MM.1S (cell line): ENCODE measurements at regions not wholly inside any gene's neighbourhood (a gene's known extent, or its start where the extent isn't known, plus 50 kb on each side); places are given as distances from the start of the nearest gene placed in this dataset.

Experiments
- DNase-seq: peaks from one replicate; pipeline ENCODE4 v3.0.0-alpha.2; 2015
- H2AFZ ChIP-seq: fragments of 300-600 bp; sonication (generic); 2 replicates; pipeline ENCODE4 v1.6.0; 2016; ENCODE audit warnings: antibody characterized with exemption, low read length
- H3F3A ChIP-seq: fragments of 300-600 bp; sonication (generic); 2 replicates; pipeline ENCODE4 v1.6.1; 2016; ENCODE audit warnings: mild to moderate bottlenecking, antibody characterized with exemption, low read length, moderate library complexity, mixed read lengths; ENCODE audit not compliant: insufficient read depth
- H3K27ac ChIP-seq: fragments of 300-600 bp; sonication (generic); 2 replicates; pipeline ENCODE4 v1.5.1; 2016; ENCODE audit warnings: mild to moderate bottlenecking, low read length
- H3K27me3 ChIP-seq: fragments of 300-600 bp; sonication (generic); replicated peaks from 2 replicates; pipeline ENCODE4 v1.6.0; 2016; ENCODE audit warnings: low read length; ENCODE audit not compliant: insufficient read depth
- H3K36me3 ChIP-seq: fragments of 300-600 bp; sonication (generic); replicated peaks from 2 replicates; pipeline ENCODE4 v1.6.1; 2016; ENCODE audit warnings: mild to moderate bottlenecking, low read length, mixed read lengths; ENCODE audit not compliant: insufficient read depth
- H3K4me1 ChIP-seq: fragments of 300-600 bp; sonication (generic); 2 replicates; pipeline ENCODE4 v1.6.1; 2016; ENCODE audit warnings: low read length, mixed read lengths
- H3K4me2 ChIP-seq: fragments of 300-600 bp; sonication (generic); 2 replicates; pipeline ENCODE4 v1.6.0; 2016; ENCODE audit warnings: low read depth, low read length
- H3K4me3 ChIP-seq: fragments of 300-600 bp; sonication (generic); 2 replicates; pipeline ENCODE4 v1.5.1; 2016; ENCODE audit warnings: low read length, mixed read lengths
- H3K79me2 ChIP-seq: fragments of 300-600 bp; sonication (generic); 2 replicates; pipeline ENCODE4 v1.6.1; 2016; ENCODE audit warnings: mixed run types, low read length, mixed read lengths
- H3K9ac ChIP-seq: fragments of 300-600 bp; sonication (generic); 2 replicates; pipeline ENCODE4 v1.6.1; 2016; ENCODE audit warnings: low read length, mixed read lengths
- H3K9me2 ChIP-seq: fragments of 300-600 bp; sonication (generic); replicated peaks from 2 replicates; pipeline ENCODE4 v1.6.1; 2016; ENCODE audit warnings: mild to moderate bottlenecking, low read length, mixed read lengths; ENCODE audit not compliant: insufficient read depth
- H3K9me3 ChIP-seq: fragments of 300-600 bp; sonication (generic); replicated peaks from 2 replicates; pipeline ENCODE4 v1.6.1; 2016; ENCODE audit warnings: mild to moderate bottlenecking, low read length, mixed read lengths; ENCODE audit not compliant: insufficient read depth
- H4K20me1 ChIP-seq: fragments of 300-600 bp; sonication (generic); 2 replicates; pipeline ENCODE4 v1.6.1; 2016; ENCODE audit warnings: mild to moderate bottlenecking, low read length, moderate library complexity, mixed read lengths; ENCODE audit not compliant: insufficient read depth
- EZH2 ChIP-seq: fragments of 300-600 bp; sonication (generic); optimal IDR thresholded peaks from 2 replicates; pipeline ENCODE3; 2017; ENCODE audit warnings: low read depth, mild to moderate bottlenecking, antibody characterized with exemption, low read length, mixed read lengths
- EZH2phosphoT487 ChIP-seq: fragments of 300-600 bp; sonication (generic); IDR thresholded peaks from 2 replicates; pipeline ENCODE4 v1.6.1; 2018; ENCODE audit warnings: antibody characterized with exemption, low read length
- TF ChIP-seq, protein P1 (sequence below): fragments of 300-600 bp; sonication (generic); IDR thresholded peaks from 2 replicates; pipeline ENCODE4 v1.5.1; 2016; ENCODE audit warnings: antibody characterized with exemption, low read length, mixed read lengths

DNA sequence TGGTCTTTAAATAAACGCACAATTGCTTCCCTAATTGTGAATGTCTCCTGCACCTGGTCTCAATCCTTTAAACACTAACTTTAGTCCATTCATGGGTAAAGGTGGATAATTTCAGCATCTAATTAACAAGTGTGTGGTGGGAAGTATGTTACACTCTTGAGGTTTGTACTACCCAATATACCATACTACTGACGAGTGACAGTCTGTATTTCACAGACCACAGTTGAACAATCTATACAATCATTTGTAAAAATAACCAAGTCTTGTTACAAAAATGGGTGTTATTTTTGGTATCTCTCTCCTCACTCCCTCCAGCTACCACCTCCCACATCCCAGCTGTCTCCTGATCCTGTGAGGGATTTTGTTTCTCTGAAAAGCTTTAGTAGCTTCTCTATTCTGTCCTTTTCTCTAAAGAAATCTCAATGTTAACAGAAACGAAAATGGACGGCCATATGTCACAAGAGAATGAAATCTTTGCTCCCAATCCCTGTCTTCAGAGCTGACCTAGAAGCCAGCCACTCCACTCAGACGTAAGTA is 62.3 kb upstream of the ZNF366 start:
- Histone ChIP-seq H3K27me3 (no peaks in the 10 kb centered on the region), H3K9ac (no peak overlapping the region), H3K4me1 (no peaks in the 10 kb centered on the region), H3K36me3 (no peaks in the 10 kb centered on the region), H3K79me2 (no peaks in the 10 kb centered on the region), H4K20me1 (no peaks in the 10 kb centered on the region), H3K4me3 (no peak overlapping the region), H3F3A (no peaks in the 10 kb centered on the region), H2AFZ (no peak overlapping the region), H3K9me3 (no peaks in the 10 kb centered on the region), H3K27ac (no peak overlapping the region), H3K9me2 (no peaks in the 10 kb centered on the region), H3K4me2 (no peak overlapping the region)
- no peak for DNase-seq
- TF ChIP-seq EZH2 (no peak), EZH2phosphoT487 (no peak)
- TF ChIP-seq, protein P1, sequence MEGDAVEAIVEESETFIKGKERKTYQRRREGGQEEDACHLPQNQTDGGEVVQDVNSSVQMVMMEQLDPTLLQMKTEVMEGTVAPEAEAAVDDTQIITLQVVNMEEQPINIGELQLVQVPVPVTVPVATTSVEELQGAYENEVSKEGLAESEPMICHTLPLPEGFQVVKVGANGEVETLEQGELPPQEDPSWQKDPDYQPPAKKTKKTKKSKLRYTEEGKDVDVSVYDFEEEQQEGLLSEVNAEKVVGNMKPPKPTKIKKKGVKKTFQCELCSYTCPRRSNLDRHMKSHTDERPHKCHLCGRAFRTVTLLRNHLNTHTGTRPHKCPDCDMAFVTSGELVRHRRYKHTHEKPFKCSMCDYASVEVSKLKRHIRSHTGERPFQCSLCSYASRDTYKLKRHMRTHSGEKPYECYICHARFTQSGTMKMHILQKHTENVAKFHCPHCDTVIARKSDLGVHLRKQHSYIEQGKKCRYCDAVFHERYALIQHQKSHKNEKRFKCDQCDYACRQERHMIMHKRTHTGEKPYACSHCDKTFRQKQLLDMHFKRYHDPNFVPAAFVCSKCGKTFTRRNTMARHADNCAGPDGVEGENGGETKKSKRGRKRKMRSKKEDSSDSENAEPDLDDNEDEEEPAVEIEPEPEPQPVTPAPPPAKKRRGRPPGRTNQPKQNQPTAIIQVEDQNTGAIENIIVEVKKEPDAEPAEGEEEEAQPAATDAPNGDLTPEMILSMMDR: no peak

DNA sequence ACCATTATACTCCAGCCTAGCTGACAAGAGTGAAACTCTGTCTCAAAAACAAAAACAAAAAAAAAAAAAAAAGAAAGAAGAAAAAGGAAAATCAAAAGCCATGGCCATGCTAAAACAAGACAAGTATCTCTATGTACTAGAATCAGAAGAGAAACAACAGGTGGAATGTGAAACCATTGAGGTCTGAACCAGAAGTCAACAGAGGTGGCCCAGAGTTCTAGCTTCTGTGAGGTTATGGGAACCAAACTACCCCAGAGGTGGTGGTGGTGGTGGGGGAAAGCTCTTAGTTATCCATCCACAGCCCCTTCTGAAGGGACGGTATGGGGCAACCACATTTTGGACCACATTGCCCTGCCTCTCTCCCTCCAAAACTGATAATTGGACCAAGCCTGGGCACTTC is 59.5 kb upstream of the ZNF366 start:
- Histone ChIP-seq H3K9me3 (no peaks in the 10 kb centered on the region), H3K9me2 (no peaks in the 10 kb centered on the region), H3K4me1 (no peaks in the 10 kb centered on the region), H3K4me3 (no peak overlapping the region), H2AFZ (no peak overlapping the region), H3K79me2 (no peaks in the 10 kb centered on the region), H4K20me1 (no peaks in the 10 kb centered on the region), H3K27ac (no peak overlapping the region), H3K9ac (no peak overlapping the region), H3K27me3 (no peaks in the 10 kb centered on the region), H3K4me2 (no peak overlapping the region), H3K36me3 (no peaks in the 10 kb centered on the region), H3F3A (no peaks in the 10 kb centered on the region)
- DNase-seq: peak; percentile 35
- TF ChIP-seq EZH2 (no peak), EZH2phosphoT487 (no peak)
- TF ChIP-seq, protein P1: no peak

DNA sequence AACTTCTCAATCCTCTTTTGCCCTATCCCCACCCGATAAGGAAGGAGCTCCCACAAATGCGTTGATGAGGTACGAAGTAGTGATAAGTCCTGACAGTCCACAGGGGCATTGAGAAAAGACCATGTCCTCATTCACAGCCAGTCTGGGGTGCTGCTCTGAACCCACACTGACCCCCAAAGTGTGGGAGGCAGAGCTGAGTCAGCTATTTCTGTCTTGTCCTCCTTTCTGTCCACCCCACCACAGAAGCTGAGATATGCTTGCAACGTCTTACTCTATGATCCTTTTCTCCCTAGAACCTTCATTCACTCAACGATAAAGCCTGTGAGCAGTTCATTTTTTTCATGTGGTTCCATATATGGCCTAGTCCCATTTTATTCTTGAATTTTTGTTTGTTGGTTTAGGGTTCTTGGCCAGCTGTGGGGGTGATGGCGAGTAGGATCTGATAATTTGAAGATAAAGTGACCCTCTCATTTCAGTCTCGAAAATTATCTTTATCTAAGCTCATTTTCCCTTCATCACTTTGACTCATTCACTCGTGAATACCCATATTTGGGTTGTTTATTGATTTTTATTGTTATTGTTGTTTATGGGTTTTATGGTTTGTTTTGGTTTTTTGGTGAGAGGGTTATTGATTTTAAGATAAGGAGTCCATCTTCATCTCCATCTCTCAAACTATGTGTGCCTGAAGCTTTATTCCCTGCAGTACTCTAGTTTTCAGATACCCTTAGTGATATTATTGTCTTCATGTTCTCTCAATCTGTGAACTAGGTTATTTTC is 58.5 kb upstream of the ZNF366 start:
- H3K4me3 ChIP-seq: no peak overlapping the region
- H3K79me2 ChIP-seq: no peaks in the 10 kb centered on the region
- H3K9me2 ChIP-seq: no peaks in the 10 kb centered on the region
- H3K4me2 ChIP-seq: no peak overlapping the region
- no peak overlapping the region for H3K27ac ChIP-seq
- no peaks in the 10 kb centered on the region for H3K4me1 ChIP-seq
- H2AFZ ChIP-seq: no peak overlapping the region
- H3F3A ChIP-seq: no peaks in the 10 kb centered on the region
- H3K9me3 ChIP-seq: no peaks in the 10 kb centered on the region
- no peaks in the 10 kb centered on the region for H3K36me3 ChIP-seq
- TF ChIP-seq EZH2 (no peak), EZH2phosphoT487 (no peak)
- TF ChIP-seq, protein P1: no peak
- no peaks in the 10 kb centered on the region for H3K27me3 ChIP-seq
- H3K9ac ChIP-seq: no peak overlapping the region
- no peak for DNase-seq
- no peaks in the 10 kb centered on the region for H4K20me1 ChIP-seq
